Peyer's patch (tissue), 4 donors: ENCODE measurements at regions not wholly inside any gene's neighbourhood (a gene's known extent, or its start where the extent isn't known, plus 50 kb on each side); places are given as distances from the start of the nearest gene placed in this dataset.

Experiments used
- CTCF ChIP-seq, 6 experiments: fragments of 450-650 bp in 4 of 6; fragments of 200-600 bp in 2 of 6; sonication (generic) in 1 of 6; IDR thresholded peaks; one replicate each; pipeline ENCODE4 v1.5.1; 2017 to 2019; ENCODE audit warnings: antibody characterized with exemption in 6 of 6, mild to moderate bottlenecking in 3 of 6, moderate library complexity in 1 of 6
- POLR2A ChIP-seq, 2 donors: fragments of 450-650 bp; IDR thresholded peaks; one replicate each; pipeline ENCODE4 v1.5.1; 2017; ENCODE audit warnings: antibody characterized with exemption in 2 of 2, mild to moderate bottlenecking in 2 of 2, moderate library complexity in 2 of 2

GRCh38 chr10:123327896-123328295 is 173.7 kb downstream of the BUB3 start:
- TF ChIP-seq CTCF (IDR thresholded peaks at IDR 0.05) (no peak), POLR2A (IDR thresholded peaks at IDR 0.05) (no peak)
